ENCODE measurements at regions not wholly inside any gene's neighbourhood (a gene's known extent, or its start where the extent isn't known, plus 50 kb on each side); places are given as distances from the start of the nearest gene placed in this dataset.

GRCh38 chr7:131769241-131769640, 212.8 kb upstream of the PODXL start:
- TF ChIP-seq CTCF (IDR thresholded peaks at IDR 0.05 in 2 of 3, conservative IDR thresholded peaks at IDR 0.05 in 1 of 3; ENCODE audit: insufficient read depth in 2 of 3, low read depth in 1 of 3, low read length in 3 of 3) (no peak), THRB (CRISPR knock-in tag; conservative IDR thresholded peaks at IDR 0.05) (no peak), SREBF2 (CRISPR knock-in tag; IDR thresholded peaks at IDR 0.05) (no peak), MAX (CRISPR knock-in tag; IDR thresholded peaks at IDR 0.05) (no peak), NR1H2 (CRISPR knock-in tag; IDR thresholded peaks at IDR 0.05) (no peak), MBD1 (CRISPR knock-in tag; IDR thresholded peaks at IDR 0.05) (no peak), CHCHD3 (CRISPR knock-in tag; IDR thresholded peaks at IDR 0.05) (no peak), EZH2 (IDR thresholded peaks at IDR 0.05; ENCODE audit: borderline replicate concordance, low read depth, low read length) (no peak)
